Spinal cord (tissue), 9 donors: ENCODE measurements at regions not wholly inside any gene's neighbourhood (a gene's known extent, or its start where the extent isn't known, plus 50 kb on each side); places are given as distances from the start of the nearest gene placed in this dataset.

Experiments used
- DNase-seq, 6 donors: peaks; one replicate each; pipeline versions ENCODE4 v3.0.0 to v3.0.0-alpha.2; 2013 to 2015; ENCODE audit warnings: low spot score in 6 of 6, low read depth in 4 of 6
- H3K27ac ChIP-seq: one replicate; pipeline ENCODE4 v1.5.1; 2013; ENCODE audit warnings: low read depth, low read length, control low read depth
- H3K27me3 ChIP-seq: one replicate; pipeline ENCODE4 v1.6.1; 2013; ENCODE audit warnings: low read length; ENCODE audit not compliant: control insufficient read depth, insufficient read depth
- H3K36me3 ChIP-seq: one replicate; pipeline ENCODE4 v1.6.1; 2013; ENCODE audit warnings: low read length; ENCODE audit not compliant: control insufficient read depth, insufficient read depth
- H3K4me1 ChIP-seq: one replicate; pipeline ENCODE4 v1.6.1; 2013; ENCODE audit warnings: low read length; ENCODE audit not compliant: control insufficient read depth, insufficient read depth
- H3K4me3 ChIP-seq: one replicate; pipeline ENCODE4 v1.5.1; 2013; ENCODE audit warnings: low read depth, low read length, control low read depth
- H3K9me3 ChIP-seq: one replicate; pipeline ENCODE4 v1.6.1; 2013; ENCODE audit warnings: low read length; ENCODE audit not compliant: control insufficient read depth, insufficient read depth
- WGBS: methylation state at CpG from one replicate; pipeline ENCODE4 v1.1.5; 2013; ENCODE audit warnings: missing lambda C conversion rate; ENCODE audit not compliant: insufficient coverage; 5-methylcytosine and 5-hydroxymethylcytosine counted together
- donor health status: healthy.

DNA sequence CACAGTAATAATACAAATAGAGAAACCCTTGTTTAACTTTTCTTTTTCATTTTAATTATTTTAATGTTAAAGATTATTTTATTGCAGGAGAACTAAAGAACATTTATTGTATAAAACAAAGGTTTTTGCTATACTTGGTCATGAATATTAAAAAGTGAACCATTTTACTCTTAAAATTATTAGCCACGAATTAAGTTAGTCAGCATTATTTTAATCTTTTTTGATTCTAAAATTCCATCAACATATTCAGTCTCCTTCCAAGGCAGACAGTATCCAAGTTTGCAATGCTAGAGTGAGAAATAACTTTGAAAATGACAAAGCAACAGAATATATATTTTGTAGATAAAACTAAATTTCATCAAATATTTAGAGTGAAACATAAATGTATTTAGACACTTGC is 110.7 kb upstream of the CDH18 start:
- no peak for DNase-seq
- WGBS = no CpG with 5 or more reads among the region's 1 CpG
- H3K36me3 ChIP-seq = no peaks in the 10 kb centered on the region
- peaks cover 1% of the 10 kb centered on the region for H3K9me3 ChIP-seq
- no peak overlapping the region for H3K4me3 ChIP-seq
- no peak overlapping the region for H3K27ac ChIP-seq
- H3K27me3 ChIP-seq = no peaks in the 10 kb centered on the region
- H3K4me1 ChIP-seq = no peaks in the 10 kb centered on the region

DNA sequence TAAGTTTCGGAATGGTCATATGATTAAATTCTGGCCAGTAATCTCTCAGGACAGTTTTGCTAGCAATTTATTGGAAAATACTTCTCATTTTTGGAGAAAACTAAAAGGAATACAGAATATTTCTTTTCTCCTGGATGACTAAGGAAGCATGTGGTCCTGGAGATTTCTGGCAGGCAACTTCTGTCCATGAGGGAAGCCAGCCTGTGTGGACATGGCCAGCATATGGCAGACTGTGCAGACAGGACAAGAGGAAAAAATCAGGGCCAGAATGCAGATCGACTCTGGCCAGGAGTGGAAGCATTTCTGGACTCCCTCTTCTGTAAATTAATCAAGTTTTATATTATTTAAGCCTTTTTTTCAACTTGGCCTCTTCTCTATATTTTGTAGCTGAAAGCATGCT is 100.4 kb upstream of the CDH18 start:
- Histone ChIP-seq H3K36me3 (no peaks in the 10 kb centered on the region), H3K4me3 (no peak overlapping the region), H3K27me3 (no peaks in the 10 kb centered on the region), H3K9me3 (no peaks in the 10 kb centered on the region), H3K4me1 (no peaks in the 10 kb centered on the region), H3K27ac (no peak overlapping the region)
- WGBS = no CpG with 5 or more reads among the region's 2 CpGs
- DNase-seq = peak in 1 of 6 donors; percentile 66

DNA sequence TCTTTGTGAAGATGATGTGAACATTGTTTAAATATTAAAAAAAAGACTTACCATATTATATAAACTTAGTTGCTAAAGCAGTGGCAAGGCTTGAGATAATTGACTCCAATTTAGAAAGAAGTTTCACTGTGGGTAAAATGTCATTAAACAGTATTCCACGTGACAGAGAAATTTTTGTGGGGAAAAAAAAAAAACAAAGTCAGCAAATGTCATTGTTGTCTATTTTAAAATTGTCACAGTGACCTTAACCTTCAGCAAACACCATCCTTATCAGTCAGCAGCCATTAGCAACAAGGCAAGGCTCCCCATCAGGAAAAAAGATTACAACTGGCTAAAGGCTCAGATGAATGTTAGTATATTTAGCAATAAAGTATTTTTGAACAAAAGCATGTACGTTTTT is 99.3 kb upstream of the CDH18 start:
- no CpG with 5 or more reads among the region's 2 CpGs for WGBS
- Histone ChIP-seq H3K9me3 (no peaks in the 10 kb centered on the region), H3K4me3 (no peak overlapping the region), H3K4me1 (no peaks in the 10 kb centered on the region), H3K36me3 (no peaks in the 10 kb centered on the region), H3K27ac (no peak overlapping the region), H3K27me3 (no peaks in the 10 kb centered on the region)
- no peak for DNase-seq

DNA sequence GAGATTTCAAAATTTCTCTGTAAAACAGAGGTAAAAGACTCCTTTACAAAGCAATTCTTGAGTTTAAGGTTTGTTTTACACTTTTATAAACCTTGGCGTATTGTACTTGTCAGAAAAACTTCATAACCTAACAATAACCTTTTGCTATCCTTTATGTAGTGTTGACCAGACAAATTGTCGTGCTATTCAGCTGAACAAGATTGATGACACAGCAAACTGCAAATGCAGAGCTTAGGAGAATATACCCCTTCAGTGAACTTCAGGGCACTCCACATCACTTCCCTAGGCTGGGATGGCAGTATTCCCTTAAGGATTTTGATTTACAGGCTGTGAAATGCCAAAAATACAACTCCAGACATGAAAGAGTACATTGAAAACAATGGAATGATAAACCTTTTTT is 89.2 kb upstream of the CDH18 start:
- H3K9me3 ChIP-seq = no peaks in the 10 kb centered on the region
- no peaks in the 10 kb centered on the region for H3K27me3 ChIP-seq
- H3K27ac ChIP-seq = no peak overlapping the region
- no peaks in the 10 kb centered on the region for H3K36me3 ChIP-seq
- no peaks in the 10 kb centered on the region for H3K4me1 ChIP-seq
- no peak overlapping the region for H3K4me3 ChIP-seq
- DNase-seq = peak in 1 of 6 donors; percentile 9
- WGBS = 33% methylated on average over 1 of the region's 2 CpGs

DNA sequence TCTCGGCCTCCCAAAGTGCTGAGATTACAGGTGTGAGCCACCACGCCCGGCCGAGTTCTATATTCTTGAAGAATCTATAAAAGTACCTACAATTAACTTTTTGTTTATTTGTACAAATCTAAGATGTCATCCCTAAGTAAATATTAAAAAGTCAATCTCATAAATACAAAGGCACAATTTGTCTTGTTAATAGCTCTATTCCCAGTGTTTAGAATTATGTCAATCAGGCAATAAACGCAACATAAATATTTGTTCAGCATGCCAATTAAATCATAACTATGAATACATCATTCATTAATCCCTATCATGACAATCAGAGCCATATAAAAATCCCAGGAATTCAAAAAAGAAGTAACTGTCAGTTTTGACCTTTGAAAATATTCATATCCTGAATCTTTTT is 68.9 kb upstream of the CDH18 start:
- no peak for DNase-seq
- no peak overlapping the region for H3K27ac ChIP-seq
- H3K27me3 ChIP-seq = no peaks in the 10 kb centered on the region
- no peaks in the 10 kb centered on the region for H3K36me3 ChIP-seq
- WGBS = no CpG with 5 or more reads among the region's 5 CpGs
- H3K9me3 ChIP-seq = no peaks in the 10 kb centered on the region
- no peak overlapping the region for H3K4me3 ChIP-seq
- no peaks in the 10 kb centered on the region for H3K4me1 ChIP-seq

DNA sequence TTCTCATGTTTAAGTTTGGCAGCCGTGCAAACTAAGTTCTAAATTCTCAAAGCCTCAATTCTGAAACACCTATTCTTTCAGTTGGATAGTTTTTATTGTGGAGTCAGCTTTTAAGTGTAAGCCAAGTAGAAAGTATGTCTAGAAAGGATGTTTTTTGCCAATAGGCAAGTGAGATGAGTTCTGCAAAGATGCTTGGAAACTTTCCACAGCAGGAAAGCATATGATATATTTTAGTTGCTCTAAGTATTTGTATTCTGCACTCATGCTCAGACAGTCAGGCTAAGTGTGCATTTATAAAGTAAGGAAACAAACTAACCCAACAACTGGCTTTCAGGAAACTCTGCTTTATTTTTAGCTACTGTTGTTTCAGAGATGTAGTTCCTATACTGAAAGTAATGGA is 67.3 kb upstream of the CDH18 start:
- H3K27me3 ChIP-seq = no peaks in the 10 kb centered on the region
- H3K4me3 ChIP-seq = no peak overlapping the region
- H3K27ac ChIP-seq = no peak overlapping the region
- H3K9me3 ChIP-seq = no peaks in the 10 kb centered on the region
- peak in 1 of 6 donors; percentile 34 for DNase-seq
- no peaks in the 10 kb centered on the region for H3K36me3 ChIP-seq
- no peaks in the 10 kb centered on the region for H3K4me1 ChIP-seq
- no CpG with 5 or more reads among the region's 1 CpG for WGBS

DNA sequence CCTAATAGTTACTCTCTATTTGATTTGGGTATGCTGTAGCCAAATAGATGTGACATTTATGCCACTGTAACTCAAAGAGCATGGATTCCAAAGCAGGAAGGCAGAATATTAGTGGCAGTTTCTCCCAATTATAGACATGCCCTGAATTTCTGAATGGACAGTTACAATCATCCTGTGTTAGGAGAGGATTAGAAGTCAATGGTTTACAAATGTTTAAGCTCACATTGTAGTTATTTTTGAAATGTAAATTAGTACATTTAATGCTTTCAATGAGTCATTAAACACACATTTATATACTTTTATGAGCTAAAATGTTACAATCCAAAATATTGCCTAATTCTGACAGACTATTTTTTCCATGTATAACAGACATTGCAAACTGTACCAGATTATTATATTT is 62.3 kb upstream of the CDH18 start:
- no peaks in the 10 kb centered on the region for H3K36me3 ChIP-seq
- H3K4me1 ChIP-seq = no peaks in the 10 kb centered on the region
- H3K4me3 ChIP-seq = no peak overlapping the region
- DNase-seq = no peak
- H3K27me3 ChIP-seq = no peaks in the 10 kb centered on the region
- no peak overlapping the region for H3K27ac ChIP-seq
- no peaks in the 10 kb centered on the region for H3K9me3 ChIP-seq

DNA sequence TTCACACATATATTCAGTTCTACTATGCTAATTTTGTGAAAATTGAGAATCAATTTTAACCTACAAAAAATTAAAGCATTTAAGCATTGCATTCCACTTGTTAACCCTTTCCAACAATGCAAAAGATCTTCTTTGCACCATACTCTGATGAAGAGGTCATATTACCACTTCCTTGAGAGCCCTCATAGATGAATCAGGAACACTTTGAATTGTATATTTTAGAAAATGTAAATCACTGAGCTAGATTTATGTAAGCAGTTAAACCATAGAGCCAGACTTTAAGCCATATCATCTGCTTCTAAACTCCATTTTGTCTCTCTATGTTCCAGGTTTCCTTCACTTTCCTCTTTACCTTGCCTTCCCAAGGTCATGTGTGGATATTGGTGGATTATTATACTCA is 56.5 kb upstream of the CDH18 start:
- H3K27ac ChIP-seq = no peak overlapping the region
- no peaks in the 10 kb centered on the region for H3K27me3 ChIP-seq
- no peaks in the 10 kb centered on the region for H3K36me3 ChIP-seq
- H3K4me3 ChIP-seq = no peak overlapping the region
- H3K4me1 ChIP-seq = no peaks in the 10 kb centered on the region
- no peaks in the 10 kb centered on the region for H3K9me3 ChIP-seq
- DNase-seq = no peak

DNA sequence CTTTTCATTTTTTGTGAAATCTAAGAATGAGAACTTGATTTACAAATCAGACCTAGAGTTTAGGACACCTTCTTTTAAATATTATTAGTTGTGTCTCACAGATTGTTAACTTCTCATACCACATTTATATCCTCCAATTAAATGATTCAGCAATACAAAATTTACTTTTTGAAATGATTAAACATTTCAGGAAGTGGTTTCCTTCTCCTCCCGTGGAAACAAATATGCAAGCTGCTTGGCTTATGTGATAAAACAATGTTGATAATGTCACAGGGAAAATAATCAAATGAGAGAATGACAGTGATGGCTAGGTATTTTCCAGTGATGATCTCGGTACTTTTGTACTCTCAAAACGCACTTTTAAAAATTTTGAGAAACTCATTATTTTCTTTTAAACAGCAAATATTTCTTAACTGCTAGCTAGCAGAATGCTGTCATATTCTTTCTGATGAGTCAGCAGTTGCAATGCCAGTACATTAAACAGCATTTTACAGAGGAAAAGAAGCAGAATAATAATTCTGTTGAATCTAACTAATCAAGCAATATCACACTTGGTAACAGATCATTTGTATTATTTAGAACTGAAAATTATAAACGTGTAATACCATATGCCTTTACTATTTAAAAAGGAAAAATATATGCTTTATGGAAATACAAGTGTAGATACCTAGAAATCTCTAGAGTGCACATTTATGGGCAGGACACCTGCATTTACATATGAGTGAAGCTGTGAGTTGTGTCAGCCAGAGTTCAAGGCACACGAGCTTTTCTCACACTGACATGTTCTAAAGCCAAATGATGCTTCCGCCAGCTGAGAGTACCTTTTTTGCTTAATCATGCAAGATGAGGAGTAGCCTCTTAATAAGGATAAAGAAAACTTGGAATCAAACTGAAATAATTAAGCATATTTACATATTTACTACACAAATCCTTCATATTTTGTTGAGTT is 53.6 kb upstream of the CDH18 start:
- WGBS = 45% methylated on average over 2 of the region's 6 CpGs
- no peaks in the 10 kb centered on the region for H3K36me3 ChIP-seq
- H3K9me3 ChIP-seq = no peaks in the 10 kb centered on the region
- no peak overlapping the region for H3K4me3 ChIP-seq
- DNase-seq = no peak
- no peaks in the 10 kb centered on the region for H3K4me1 ChIP-seq
- H3K27ac ChIP-seq = no peak overlapping the region
- no peaks in the 10 kb centered on the region for H3K27me3 ChIP-seq

DNA sequence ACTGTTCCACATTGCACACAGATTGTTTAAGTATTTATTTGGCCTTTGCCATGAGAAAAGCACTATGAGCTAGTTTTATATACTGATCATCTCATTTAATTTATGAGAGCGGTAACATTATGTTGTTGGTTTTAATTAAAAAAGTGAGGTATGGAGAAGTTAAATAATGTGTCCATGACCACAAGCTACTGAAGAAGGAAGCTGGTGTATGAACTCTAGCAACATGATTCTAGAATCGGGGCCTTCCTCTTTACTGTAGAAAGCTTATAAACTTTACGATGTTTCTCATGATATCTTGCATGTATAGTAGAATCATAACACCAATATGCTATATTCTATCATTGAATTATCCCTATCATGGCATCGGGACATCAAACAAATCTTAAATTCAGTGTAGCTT is 52.9 kb upstream of the CDH18 start:
- Histone ChIP-seq H3K4me1 (no peaks in the 10 kb centered on the region), H3K4me3 (no peak overlapping the region), H3K36me3 (no peaks in the 10 kb centered on the region), H3K9me3 (no peaks in the 10 kb centered on the region), H3K27ac (no peak overlapping the region), H3K27me3 (no peaks in the 10 kb centered on the region)
- no CpG with 5 or more reads among the region's 4 CpGs for WGBS
- no peak for DNase-seq
